Keratinocyte (primary cell): ENCODE measurements at regions not wholly inside any gene's neighbourhood (a gene's known extent, or its start where the extent isn't known, plus 50 kb on each side); places are given as distances from the start of the nearest gene placed in this dataset.

Source experiments
- DNase-seq: peaks from one replicate; pipeline ENCODE4 v3.0.0-alpha.2; 2011; ENCODE audit warnings: low read depth, missing footprints, low spot score
- FAIRE-seq: peaks from 2 replicates; lab custom pipeline; 2011; peaks lifted over from hg19 to GRCh38; lab: Jason Lieb, UNC
- H2AFZ ChIP-seq: 2 replicates; pipeline ENCODE4 v1.6.0; 2012; ENCODE audit warnings: low read length, control low read depth, inconsistent platforms; ENCODE audit not compliant: control insufficient read depth
- H3K27ac ChIP-seq: 2 replicates; pipeline ENCODE4 v1.5.1; 2011; ENCODE audit warnings: low read length; ENCODE audit not compliant: control insufficient read depth, insufficient read depth
- H3K27me3 ChIP-seq: 3 replicates; pipeline ENCODE4 v1.6.0; 2011; ENCODE audit warnings: low read length; ENCODE audit not compliant: control insufficient read depth, insufficient read depth; ENCODE audit errors: extremely low read depth
- H3K36me3 ChIP-seq, 2 experiments: 2 replicates in 1 of 2; 3 replicates in 1 of 2; pipeline ENCODE4 v1.5.1; 2011; ENCODE audit warnings: low read length in 2 of 2, mild to moderate bottlenecking in 1 of 2; ENCODE audit not compliant: control insufficient read depth in 2 of 2, insufficient read depth in 2 of 2; ENCODE audit errors: extremely low read depth in 1 of 2
- H3K4me1 ChIP-seq: 3 replicates; pipeline ENCODE4 v1.5.1; 2011; ENCODE audit warnings: low read length; ENCODE audit not compliant: control insufficient read depth, insufficient read depth; ENCODE audit errors: extremely low read depth
- H3K4me2 ChIP-seq: 3 replicates; pipeline ENCODE4 v1.6.0; 2011; ENCODE audit warnings: low read depth, low read length; ENCODE audit not compliant: control insufficient read depth, insufficient read depth; ENCODE audit errors: extremely low read depth
- H3K4me3 ChIP-seq, 3 experiments: fragments of 200-600 bp in 1 of 3; sonication (generic) in 1 of 3; 2 replicates in 2 of 3; 3 replicates in 1 of 3; pipeline ENCODE4 v1.5.1; 2011 to 2016; ENCODE audit warnings: low read length in 3 of 3, mild to moderate bottlenecking in 3 of 3, control low read depth in 2 of 3, inconsistent platforms in 1 of 3, low read depth in 1 of 3, mixed read lengths in 1 of 3, mixed run types in 1 of 3, moderate library complexity in 1 of 3; ENCODE audit not compliant: control insufficient read depth in 2 of 3, insufficient read depth in 2 of 3; ENCODE audit errors: extremely low read depth in 1 of 3
- H3K79me2 ChIP-seq: 2 replicates; pipeline ENCODE4 v1.6.0; 2012; ENCODE audit warnings: low read length; ENCODE audit not compliant: control insufficient read depth, insufficient read depth
- H3K9ac ChIP-seq: 3 replicates; pipeline ENCODE4 v1.6.0; 2011; ENCODE audit warnings: low read length; ENCODE audit not compliant: control insufficient read depth, insufficient read depth; ENCODE audit errors: extremely low read depth
- H3K9me1 ChIP-seq: 3 replicates; pipeline ENCODE4 v1.6.0; 2011; ENCODE audit warnings: low read length; ENCODE audit not compliant: control insufficient read depth, insufficient read depth; ENCODE audit errors: extremely low read depth
- H3K9me3 ChIP-seq: 2 replicates; pipeline ENCODE4 v1.5.1; 2012; ENCODE audit warnings: low read depth, low read length; ENCODE audit not compliant: control insufficient read depth
- H4K20me1 ChIP-seq: 3 replicates; pipeline ENCODE4 v1.6.0; 2011; ENCODE audit warnings: low read length; ENCODE audit not compliant: control insufficient read depth, insufficient read depth; ENCODE audit errors: extremely low read depth
- CTCF ChIP-seq, 3 experiments: IDR thresholded peaks in 1 of 3; conservative IDR thresholded peaks in 1 of 3; optimal IDR thresholded peaks in 1 of 3; 2 replicates in 2 of 3; 3 replicates in 1 of 3; pipeline versions ENCODE3 to v1.5.1; 2011; ENCODE audit warnings: low read length in 3 of 3, mild to moderate bottlenecking in 3 of 3, moderate library complexity in 2 of 3, control low read depth in 1 of 3, inconsistent platforms in 1 of 3; ENCODE audit not compliant: insufficient read depth in 2 of 3; ENCODE audit errors: extremely low read depth in 1 of 3
- EZH2 ChIP-seq: IDR thresholded peaks from one replicate; pipeline ENCODE4 v1.6.1; 2012; ENCODE audit warnings: inconsistent platforms, mild to moderate bottlenecking, low read length, moderate library complexity
- dilution Hi-C: fragments of 300-500 bp; cut with MboI; formaldehyde crosslinking; loops from one replicate; pipeline ENCODE4 v1.7.0; 2020; ENCODE audit warnings: low sequenced_read_pairs; ENCODE audit not compliant: extremely low pct_ligation_motif_present

- no peaks in the 10 kb centered on the region for H4K20me1 ChIP-seq
- no peaks in the 10 kb centered on the region for H3K9me1 ChIP-seq
- no peaks in the 10 kb centered on the region for H3K79me2 ChIP-seq
- H3K9me3 ChIP-seq = no peaks in the 10 kb centered on the region
- no peak overlapping the region for H2AFZ ChIP-seq
- no peak overlapping the region for H3K4me2 ChIP-seq
- no peaks in the 10 kb centered on the region for H3K36me3 ChIP-seq
- no peak overlapping the region for H3K9ac ChIP-seq
- no peaks in the 10 kb centered on the region for H3K4me1 ChIP-seq
- H3K27ac ChIP-seq = no peak overlapping the region
- dilution Hi-C loops = no loop called here
- FAIRE-seq (no peak), DNase-seq (no peak)
- no peaks in the 10 kb centered on the region for H3K27me3 ChIP-seq
- no peak for TF ChIP-seq CTCF (optimal IDR thresholded peaks at IDR 0.05 in 1 of 3, IDR thresholded peaks at IDR 0.05 in 1 of 3, conservative IDR thresholded peaks at IDR 0.05 in 1 of 3; ENCODE audit: extremely low read depth in 1 of 3, insufficient read depth in 2 of 3, low read length in 3 of 3)
- TF ChIP-seq EZH2 = no peak
- H3K4me3 ChIP-seq = no peak overlapping the region
Measured at GRCh38 chrX:42276982-42277690, 353.8 kb upstream of the CASK start.

- Histone ChIP-seq H2AFZ (no peak overlapping the region), H3K79me2 (no peaks in the 10 kb centered on the region), H3K4me1 (no peaks in the 10 kb centered on the region), H3K9me1 (no peaks in the 10 kb centered on the region), H3K9me3 (no peaks in the 10 kb centered on the region), H3K9ac (no peak overlapping the region), H3K27me3 (no peaks in the 10 kb centered on the region), H4K20me1 (no peaks in the 10 kb centered on the region), H3K4me3 (no peak overlapping the region), H3K36me3 (no peaks in the 10 kb centered on the region), H3K27ac (no peak overlapping the region), H3K4me2 (no peak overlapping the region)
- dilution Hi-C loops = no loop called here
- FAIRE-seq = no peak
- DNase-seq = no peak
- TF ChIP-seq EZH2 (no peak), CTCF (optimal IDR thresholded peaks at IDR 0.05 in 1 of 3, IDR thresholded peaks at IDR 0.05 in 1 of 3, conservative IDR thresholded peaks at IDR 0.05 in 1 of 3; ENCODE audit: extremely low read depth in 1 of 3, insufficient read depth in 2 of 3, low read length in 3 of 3) (no peak)
Measured at GRCh38 chrX:42274151-42274550, 350.8 kb upstream of the CASK start.
